Muscle of leg (tissue), 3 donors: ENCODE measurements at regions not wholly inside any gene's neighbourhood (a gene's known extent, or its start where the extent isn't known, plus 50 kb on each side); places are given as distances from the start of the nearest gene placed in this dataset.

Experiments used
- DNase-seq: peaks from one replicate; pipeline ENCODE4 v3.0.0; 2013
- H3K27ac ChIP-seq: one replicate; pipeline ENCODE4 v1.5.1; 2013; ENCODE audit warnings: mild to moderate bottlenecking, low read length, control low read depth
- H3K27me3 ChIP-seq: one replicate; pipeline ENCODE4 v1.6.1; 2013; ENCODE audit warnings: low read length; ENCODE audit not compliant: control insufficient read depth, insufficient read depth
- H3K36me3 ChIP-seq: one replicate; pipeline ENCODE4 v1.6.1; 2013; ENCODE audit warnings: low read length; ENCODE audit not compliant: control insufficient read depth, insufficient read depth
- H3K4me1 ChIP-seq: one replicate; pipeline ENCODE4 v1.6.1; 2013; ENCODE audit warnings: low read length; ENCODE audit not compliant: control insufficient read depth, insufficient read depth
- H3K4me3 ChIP-seq: one replicate; pipeline ENCODE4 v1.5.1; 2013; ENCODE audit warnings: low read length, control low read depth
- H3K9me3 ChIP-seq: replicated peaks from 2 replicates; pipeline ENCODE4 v1.6.1; 2013; ENCODE audit warnings: low read depth, low read length; ENCODE audit not compliant: control insufficient read depth
- WGBS: methylation state at CpG from one replicate; pipeline ENCODE4 v1.1.5; 2013; ENCODE audit warnings: missing lambda C conversion rate; ENCODE audit not compliant: insufficient coverage; 5-methylcytosine and 5-hydroxymethylcytosine counted together

DNA sequence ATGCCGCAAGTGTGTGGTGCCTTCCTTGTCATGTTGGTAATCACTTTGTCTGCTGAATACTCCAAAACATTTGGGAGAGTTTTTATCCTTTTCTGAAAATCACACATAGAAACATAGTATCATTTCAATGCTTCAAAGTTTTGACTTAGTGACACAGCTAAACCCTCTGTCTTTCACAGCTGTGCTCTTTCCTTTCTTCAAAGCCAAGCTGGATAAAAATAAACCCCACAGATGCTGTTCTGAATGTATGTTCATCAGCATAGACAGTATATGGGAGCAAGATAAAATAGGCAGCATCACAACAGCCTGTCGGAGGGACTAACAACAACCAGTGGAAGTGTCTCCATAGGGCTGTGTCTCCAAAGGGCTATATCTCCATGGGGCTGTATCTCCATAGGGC, 331.3 kb upstream of the DCC start:
- Histone ChIP-seq H3K4me1 (no peaks in the 10 kb centered on the region), H3K36me3 (no peaks in the 10 kb centered on the region), H3K4me3 (no peak overlapping the region), H3K9me3 (no peaks in the 10 kb centered on the region), H3K27ac (no peak overlapping the region), H3K27me3 (no peaks in the 10 kb centered on the region)
- WGBS = 67% methylated on average over 1 of the region's 2 CpGs
- no peak for DNase-seq

DNA sequence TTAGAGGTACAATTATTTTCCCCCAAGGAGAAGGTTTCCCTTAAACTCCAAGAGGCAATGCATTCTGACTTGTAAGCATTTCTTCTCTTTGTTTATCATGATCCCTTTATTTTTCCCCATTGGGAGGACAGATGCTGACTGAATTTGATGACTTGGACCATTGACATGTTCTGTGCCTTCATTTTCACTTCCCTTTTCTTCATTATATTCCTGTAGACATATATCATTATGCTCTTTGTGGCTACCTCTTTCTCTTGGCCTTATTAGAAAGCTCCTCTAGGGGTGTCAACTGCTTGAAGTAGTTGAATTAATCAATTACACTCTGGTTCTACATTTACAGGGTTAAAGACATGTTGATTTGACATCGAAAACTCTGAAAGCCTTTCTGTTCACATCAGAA, 330.0 kb upstream of the DCC start:
- DNase-seq = no peak
- Histone ChIP-seq H3K27me3 (no peaks in the 10 kb centered on the region), H3K9me3 (no peaks in the 10 kb centered on the region), H3K27ac (no peak overlapping the region), H3K4me1 (no peaks in the 10 kb centered on the region), H3K36me3 (no peaks in the 10 kb centered on the region), H3K4me3 (no peak overlapping the region)
- no CpG with 5 or more reads among the region's 1 CpG for WGBS

DNA sequence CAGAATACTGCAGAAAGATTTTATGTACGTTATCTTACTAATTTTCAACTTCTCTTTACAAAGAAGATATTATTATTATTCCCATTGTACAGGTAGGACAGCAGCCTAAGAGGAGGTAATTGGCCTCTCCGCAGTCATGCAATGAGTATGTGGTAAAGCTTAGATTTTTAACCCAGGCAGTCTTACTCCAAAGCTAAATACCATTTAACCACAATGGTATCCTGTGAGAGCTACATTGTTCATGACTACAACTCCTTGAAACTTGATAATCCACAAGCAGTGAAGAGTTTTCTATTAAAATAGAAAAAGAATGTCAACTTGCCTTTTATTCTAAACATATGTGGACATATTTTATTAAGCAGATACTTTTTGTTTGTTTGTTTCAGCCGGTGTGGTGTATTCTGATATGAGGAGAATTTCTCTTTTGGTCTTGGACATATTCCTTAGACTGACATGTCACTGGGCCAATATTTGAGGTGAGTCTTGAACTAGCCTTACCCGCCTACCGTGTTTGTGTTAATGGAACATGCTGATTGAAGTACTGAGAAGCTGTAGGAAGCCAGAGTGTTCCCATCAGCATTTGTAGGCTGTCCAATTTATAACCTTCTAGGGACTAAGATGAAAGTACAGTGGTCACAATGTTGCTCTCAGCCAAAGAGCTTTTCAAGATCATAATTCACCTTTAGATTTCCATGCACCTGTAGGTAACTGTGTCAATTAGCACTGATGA, 293.9 kb upstream of the DCC start:
- DNase-seq = no peak
- H3K4me1 ChIP-seq = no peaks in the 10 kb centered on the region

DNA sequence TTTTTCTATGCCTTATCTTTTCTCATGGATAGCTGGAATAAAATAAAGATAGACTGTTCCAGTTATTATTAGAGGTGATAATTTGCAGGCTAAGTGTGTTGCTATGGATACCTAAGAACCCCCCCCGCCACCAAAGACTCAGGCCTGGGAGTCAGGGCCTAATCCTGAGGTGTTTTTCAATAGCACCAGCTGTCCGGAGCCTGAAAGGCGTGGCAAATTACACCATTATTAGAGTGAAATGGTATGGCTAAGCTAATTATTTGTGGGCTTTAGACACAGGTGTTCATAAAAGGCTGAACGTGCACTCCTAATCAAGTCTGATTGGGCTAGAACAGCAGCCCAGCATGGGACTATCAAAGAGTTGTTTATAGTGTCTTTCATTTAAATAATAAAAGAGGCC, 293.2 kb upstream of the DCC start:
- no peak overlapping the region for H3K4me3 ChIP-seq
- WGBS = no CpG with 5 or more reads among the region's 4 CpGs
- DNase-seq = no peak
- no peaks in the 10 kb centered on the region for H3K36me3 ChIP-seq
- no peaks in the 10 kb centered on the region for H3K4me1 ChIP-seq
- no peaks in the 10 kb centered on the region for H3K27me3 ChIP-seq
- no peak overlapping the region for H3K27ac ChIP-seq
- H3K9me3 ChIP-seq = peaks cover 2% of the 10 kb centered on the region

More for the DNA sequence above, 293.9 kb upstream of the DCC start:
- Histone ChIP-seq H3K27ac (no peak overlapping the region), H3K9me3 (peaks cover 2% of the 10 kb centered on the region), H3K27me3 (no peaks in the 10 kb centered on the region), H3K4me3 (no peak overlapping the region), H3K36me3 (no peaks in the 10 kb centered on the region)
- WGBS = 100% methylated on average over 2 of the region's 5 CpGs

DNA sequence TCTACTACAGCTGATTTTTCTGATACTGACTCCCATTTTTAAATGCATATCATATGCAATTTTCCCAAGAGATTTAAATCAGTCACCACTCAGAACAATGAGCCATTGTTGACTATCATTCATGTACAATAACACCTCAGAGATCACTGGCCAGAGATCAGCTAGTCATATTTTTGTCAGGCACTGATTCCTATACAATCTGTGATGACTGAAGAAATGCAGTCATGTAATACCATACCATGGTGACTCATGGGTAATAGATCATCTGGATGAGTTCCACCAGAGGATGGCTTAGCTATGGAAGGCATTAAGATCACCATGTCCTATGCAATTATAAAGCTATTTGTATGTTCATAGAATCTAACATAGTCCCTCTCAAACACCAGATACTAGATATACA, 285.7 kb upstream of the DCC start:
- H3K27me3 ChIP-seq = no peaks in the 10 kb centered on the region
- DNase-seq = no peak
- H3K4me3 ChIP-seq = no peak overlapping the region
- no peak overlapping the region for H3K27ac ChIP-seq
- H3K9me3 ChIP-seq = peaks cover 5% of the 10 kb centered on the region
- no peaks in the 10 kb centered on the region for H3K36me3 ChIP-seq
- H3K4me1 ChIP-seq = no peaks in the 10 kb centered on the region

DNA sequence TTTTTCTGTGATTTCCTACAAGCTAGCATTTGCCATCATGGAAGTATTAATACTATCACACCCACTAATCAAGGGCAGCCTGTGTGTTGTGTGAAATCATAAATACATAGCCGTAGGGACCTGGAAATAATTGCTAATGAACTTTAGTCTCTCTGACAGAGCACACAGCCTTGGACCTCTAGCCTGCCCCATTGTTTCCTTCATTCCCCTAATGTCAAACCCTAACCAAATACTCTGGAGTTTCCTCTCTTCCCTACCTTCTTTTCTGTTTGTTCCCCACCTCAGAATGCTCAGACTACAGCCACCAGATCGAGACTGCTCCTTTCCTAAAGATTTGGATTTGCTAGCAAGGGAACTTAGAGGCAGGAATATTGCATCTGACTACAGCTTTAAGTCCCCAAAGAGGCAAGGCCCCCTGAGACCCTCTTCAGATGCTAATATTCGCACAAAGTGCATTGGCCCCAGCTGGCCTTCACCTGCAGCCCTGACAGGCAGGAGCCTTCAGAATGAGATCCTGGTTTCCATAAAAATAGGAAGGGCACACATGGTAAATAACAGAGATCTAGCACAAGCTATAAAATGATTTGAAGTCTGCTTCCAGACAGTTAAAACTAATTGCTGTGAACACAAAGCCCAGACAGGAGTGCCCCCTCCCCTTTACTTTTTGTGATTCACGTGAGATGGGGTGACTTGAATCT, 279.2 kb upstream of the DCC start:
- H3K4me1 ChIP-seq = no peaks in the 10 kb centered on the region
- DNase-seq = no peak
- H3K27me3 ChIP-seq = no peaks in the 10 kb centered on the region
- no CpG with 5 or more reads among the region's 4 CpGs for WGBS
- no peak overlapping the region for H3K27ac ChIP-seq
- no peaks in the 10 kb centered on the region for H3K36me3 ChIP-seq
- no peaks in the 10 kb centered on the region for H3K9me3 ChIP-seq
- no peak overlapping the region for H3K4me3 ChIP-seq

DNA sequence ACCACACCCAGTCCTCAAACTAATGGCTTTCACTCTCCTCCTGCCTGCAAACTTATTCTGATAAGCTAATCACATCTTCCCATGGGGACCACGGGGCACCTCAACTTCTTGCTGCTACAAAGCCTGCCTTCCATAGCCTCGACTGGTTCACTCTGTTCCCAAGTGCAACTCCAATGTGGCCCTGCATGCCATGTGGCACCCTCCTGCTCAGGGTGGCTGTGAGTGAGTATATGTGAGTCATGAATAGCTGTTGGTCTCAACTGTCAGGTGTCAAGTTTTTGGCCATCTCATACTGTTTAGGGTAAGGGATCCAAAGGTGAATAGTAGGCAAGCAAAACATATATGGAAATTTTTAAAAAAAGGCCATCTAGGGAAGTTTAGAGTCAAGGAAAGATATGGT, 276.1 kb upstream of the DCC start:
- Histone ChIP-seq H3K4me3 (no peak overlapping the region), H3K27me3 (no peaks in the 10 kb centered on the region), H3K9me3 (no peaks in the 10 kb centered on the region), H3K4me1 (no peaks in the 10 kb centered on the region), H3K27ac (no peak overlapping the region), H3K36me3 (no peaks in the 10 kb centered on the region)
- no peak for DNase-seq
- WGBS = 67% methylated on average over 1 of the region's 2 CpGs

DNA sequence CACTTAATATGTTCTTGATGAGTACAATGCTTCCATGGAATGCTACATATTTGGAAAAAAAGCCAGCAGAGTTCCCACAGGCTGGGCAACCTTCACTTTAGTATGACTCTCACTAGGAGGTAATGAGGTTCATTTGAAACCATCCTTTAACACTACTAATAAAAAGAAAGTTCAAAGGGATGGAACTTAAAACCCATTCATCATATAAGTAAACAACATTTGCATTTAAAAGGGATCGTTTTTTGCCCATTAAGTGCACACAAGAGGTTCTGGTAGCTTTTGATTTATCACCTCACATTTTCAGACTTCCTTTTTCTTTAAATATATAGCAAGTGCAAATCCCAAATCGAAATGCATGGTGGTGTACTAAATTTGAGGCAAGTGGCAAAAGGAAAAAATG, 270.8 kb upstream of the DCC start:
- H3K27me3 ChIP-seq = no peaks in the 10 kb centered on the region
- no peaks in the 10 kb centered on the region for H3K9me3 ChIP-seq
- WGBS = no CpG with 5 or more reads among the region's 2 CpGs

DNA sequence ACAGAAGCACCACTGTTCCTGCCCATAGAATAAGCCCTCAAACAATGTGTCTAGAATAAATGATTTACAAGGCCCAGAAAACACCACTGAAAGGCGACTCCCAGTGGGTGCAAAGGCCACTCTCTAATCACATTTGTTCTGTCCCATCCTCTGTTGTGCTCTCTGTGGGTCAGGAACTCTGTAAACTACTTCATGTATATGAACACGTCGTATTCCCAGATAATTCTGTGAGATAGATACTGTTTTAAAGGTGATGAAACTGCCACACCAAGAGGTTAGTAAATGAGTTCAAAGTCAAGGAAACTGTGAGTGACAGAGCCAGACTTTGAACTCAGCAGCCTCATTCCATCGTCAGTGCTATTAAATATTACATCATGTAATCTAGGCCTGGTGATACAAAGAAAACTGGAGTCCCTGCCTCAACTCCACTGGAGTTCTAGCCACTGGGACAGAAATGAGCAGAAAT, 269.7 kb upstream of the DCC start:
- Histone ChIP-seq H3K4me3 (no peak overlapping the region), H3K9me3 (no peaks in the 10 kb centered on the region), H3K4me1 (no peaks in the 10 kb centered on the region), H3K36me3 (no peaks in the 10 kb centered on the region), H3K27me3 (no peaks in the 10 kb centered on the region), H3K27ac (no peak overlapping the region)
- WGBS = no CpG with 5 or more reads among the region's 4 CpGs
- no peak for DNase-seq

More for the DNA sequence above, 270.8 kb upstream of the DCC start:
- DNase-seq = no peak
- no peak overlapping the region for H3K27ac ChIP-seq
- no peaks in the 10 kb centered on the region for H3K36me3 ChIP-seq
- no peaks in the 10 kb centered on the region for H3K4me1 ChIP-seq
- no peak overlapping the region for H3K4me3 ChIP-seq

DNA sequence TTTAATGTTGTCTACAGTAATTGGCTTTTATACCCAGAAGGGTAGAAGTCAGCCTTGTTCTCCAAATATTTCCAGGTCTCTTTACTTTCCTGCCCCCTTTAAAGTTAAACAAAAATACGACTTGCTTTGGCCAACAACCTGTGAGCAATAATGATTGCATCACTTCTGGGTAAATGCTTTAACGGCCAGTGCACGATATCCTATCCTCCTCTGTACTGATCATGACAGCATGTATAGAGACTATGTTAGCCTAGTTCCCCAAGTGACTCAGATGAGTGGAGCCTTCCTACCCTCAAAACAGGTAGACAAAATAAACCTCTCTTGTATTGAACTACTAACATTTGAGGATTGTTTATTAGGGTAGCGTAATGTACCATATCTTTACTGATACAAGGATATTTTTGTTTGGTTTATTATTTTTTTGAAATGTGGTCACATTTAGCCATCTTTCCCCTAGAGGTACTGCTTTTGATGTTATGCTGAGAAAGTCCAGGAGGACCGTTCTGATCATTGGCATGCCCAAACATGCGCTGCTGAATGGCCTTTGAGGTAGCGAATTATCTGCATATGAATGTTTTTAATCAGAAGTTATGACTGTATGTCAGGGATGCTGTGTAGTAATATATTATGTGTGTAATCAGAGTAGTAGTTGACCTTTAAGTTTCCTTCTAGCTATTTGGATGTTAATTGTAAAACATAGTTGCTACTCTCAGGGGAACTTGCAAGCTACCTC, 262.6 kb upstream of the DCC start:
- Histone ChIP-seq H3K4me3 (no peak overlapping the region), H3K27me3 (no peaks in the 10 kb centered on the region), H3K4me1 (no peaks in the 10 kb centered on the region), H3K27ac (no peak overlapping the region), H3K36me3 (no peaks in the 10 kb centered on the region), H3K9me3 (no peaks in the 10 kb centered on the region)
- no peak for DNase-seq
- WGBS = 100% methylated on average over 3 of the region's 7 CpGs
